Fibroblast of peridontal ligament (primary cell): ENCODE measurements at regions not wholly inside any gene's neighbourhood (a gene's known extent, or its start where the extent isn't known, plus 50 kb on each side); places are given as distances from the start of the nearest gene placed in this dataset.
"Not testable (repeated sequence)": the region's sequence is repeated elsewhere in the genome, so short reads cannot be mapped to it uniquely, and the experiment has no call there.

Source experiments
- DNase-seq: peaks from one replicate; pipeline ENCODE4 v3.0.0-alpha.2; 2010; ENCODE audit errors: extremely low read depth

DNA sequence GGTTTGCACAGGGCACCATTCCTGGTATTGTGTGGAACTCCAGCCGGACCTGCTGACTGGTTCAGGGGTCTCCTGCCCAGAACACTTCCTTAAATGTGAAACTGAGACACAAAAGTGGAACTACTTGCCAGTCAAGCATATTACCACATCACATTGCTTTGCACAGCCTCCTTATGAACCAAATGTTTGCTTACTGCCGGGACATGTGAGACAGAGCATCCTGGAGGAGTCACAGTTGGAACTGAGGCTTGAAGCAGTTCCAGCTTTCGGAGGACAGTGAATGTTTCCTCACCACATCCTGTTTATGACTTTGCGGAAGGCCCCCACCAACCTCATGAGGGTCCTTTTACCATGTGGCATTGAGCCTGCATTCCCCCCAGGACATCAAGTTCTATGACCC is 105.8 kb upstream of the ARHGAP42 start:
- no peak for DNase-seq

DNA sequence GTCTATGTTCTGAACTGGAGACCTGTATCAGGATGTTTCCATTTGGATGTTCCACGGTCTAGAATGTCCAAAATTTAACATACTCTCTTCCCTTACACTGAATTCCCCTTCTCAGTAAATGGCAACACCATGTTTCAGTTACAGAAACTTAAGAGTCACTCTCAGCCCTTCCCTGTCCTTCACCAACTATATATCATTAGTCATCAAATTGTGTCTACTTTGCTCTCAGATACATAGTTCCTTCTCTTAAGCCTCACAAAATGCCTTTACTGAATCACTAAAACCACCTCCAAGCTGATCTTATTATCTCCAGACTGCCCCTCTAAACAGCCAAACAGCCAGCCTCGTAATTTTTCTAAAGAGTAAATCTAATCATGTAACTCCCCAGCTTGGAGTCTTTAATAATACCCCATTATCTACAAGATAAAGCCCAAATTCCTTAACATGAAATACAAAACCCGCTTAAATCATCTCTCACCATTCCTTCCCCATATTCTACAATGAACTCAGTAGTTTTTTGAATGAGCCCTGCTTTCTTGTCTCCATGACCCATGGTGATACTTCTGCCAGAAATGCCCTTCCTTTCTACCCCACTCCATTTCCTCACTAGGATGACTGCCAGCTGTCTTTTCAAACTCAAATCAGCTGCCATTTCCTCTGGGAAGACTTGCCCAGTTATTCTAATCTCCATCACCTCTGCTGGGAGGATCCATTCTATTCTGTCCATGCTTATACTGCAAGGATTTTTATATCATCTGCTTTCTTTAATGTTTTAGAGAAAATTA is 102.7 kb upstream of the ARHGAP42 start:
- DNase-seq, result no peak

DNA sequence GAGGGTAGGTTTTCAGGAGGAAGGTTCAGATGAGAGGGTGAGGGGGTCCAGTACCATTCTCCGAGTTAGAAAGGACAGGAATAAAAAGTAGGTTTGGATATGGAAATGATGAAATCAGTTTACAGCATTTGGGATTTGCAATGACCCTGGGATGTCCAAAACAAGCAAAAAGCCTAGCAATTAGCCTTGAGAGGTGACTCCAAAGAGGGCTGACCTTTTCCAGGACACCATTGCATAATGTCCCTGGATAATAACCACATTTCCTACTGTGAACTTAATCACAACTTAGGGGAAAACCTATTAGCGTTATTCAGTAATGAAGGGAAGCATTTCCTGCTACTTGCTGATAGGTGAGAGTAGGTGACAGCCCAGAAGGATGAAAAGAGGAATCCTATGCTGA is 101.4 kb upstream of the ARHGAP42 start:
- DNase-seq, result no peak

DNA sequence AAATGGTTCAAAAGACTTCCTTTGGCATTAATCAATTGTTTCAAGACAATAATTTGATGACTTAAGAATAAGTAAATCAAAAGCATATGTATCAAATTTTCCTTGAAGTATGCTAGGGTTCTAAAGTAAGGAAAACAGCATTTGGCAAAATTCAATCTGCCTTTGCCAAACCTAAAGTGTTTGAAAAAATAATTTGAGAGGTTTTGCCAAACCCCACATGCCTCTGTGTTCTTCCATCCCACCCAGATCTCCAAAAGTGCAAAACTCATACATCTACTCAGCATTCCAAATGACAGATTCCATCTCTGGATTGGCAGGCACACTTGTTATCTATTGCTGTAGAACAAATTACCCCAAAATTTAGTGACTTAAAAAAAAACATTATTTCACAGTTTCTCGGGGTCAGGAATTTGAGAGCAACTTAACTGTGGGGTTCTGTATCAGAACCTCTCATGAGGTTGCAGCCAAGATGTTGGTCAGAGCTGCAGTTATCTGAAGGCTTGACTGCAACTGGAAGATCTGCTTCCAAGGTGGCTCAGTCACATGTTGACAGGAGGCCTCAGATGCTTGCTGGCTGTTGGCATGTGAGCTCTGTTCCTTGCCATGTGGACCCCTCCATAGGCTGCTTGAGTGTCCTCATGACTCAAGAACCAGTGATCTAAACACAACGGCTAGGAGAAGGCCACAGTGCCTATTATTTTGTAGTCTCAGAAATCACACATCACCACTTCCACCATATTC is 100.6 kb upstream of the ARHGAP42 start:
- peak; percentile 11 for DNase-seq

DNA sequence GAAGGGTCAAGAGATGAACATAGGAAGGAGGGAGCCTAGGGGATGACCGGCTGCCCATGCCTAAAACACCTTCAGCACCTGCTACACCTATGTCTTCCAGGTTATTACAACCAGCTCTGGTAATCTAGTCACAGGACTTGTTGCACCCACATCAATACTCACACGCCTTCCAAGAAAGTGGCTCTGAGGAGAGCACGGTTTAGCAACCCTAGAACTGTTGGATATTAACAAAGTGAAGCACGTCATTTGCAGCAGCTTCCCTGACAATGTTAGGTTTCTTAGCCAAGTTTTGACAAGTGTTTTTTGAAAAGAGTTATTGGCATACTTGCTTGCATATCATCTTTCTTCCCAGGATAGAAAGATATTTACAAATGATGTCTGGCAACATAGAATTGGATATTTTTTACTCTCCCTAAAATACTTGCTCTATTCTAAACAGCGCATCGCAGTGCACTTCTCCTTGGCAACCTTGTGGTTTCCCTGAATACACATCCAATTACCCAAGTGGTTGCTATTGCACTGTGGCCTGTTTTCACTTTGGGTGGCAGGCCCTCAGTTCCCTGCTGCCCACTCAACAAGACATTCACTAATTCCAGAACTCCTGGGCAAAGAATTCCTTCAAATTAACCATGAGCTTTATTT is 94.3 kb upstream of the ARHGAP42 start:
- peak; percentile 59 for DNase-seq

DNA sequence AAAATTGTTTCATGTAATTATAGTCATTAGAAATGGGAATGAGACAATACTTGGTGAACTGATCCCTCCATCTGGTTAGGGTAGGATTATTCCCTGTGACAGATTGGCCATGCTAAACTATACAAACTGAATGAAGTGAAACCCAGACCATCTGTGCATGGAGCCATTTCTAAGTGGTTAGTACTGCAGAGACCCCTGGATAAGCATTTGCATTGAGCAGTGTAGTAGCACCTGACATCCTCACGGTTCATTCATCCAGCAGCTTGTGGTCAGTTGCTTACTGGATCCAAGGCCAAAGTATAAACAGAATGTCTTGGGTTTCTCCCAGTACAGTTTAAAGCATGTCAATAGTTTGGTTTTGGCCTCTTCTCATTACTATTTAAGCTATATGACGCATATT is 93.8 kb upstream of the ARHGAP42 start:
- peak; percentile 55 for DNase-seq

DNA sequence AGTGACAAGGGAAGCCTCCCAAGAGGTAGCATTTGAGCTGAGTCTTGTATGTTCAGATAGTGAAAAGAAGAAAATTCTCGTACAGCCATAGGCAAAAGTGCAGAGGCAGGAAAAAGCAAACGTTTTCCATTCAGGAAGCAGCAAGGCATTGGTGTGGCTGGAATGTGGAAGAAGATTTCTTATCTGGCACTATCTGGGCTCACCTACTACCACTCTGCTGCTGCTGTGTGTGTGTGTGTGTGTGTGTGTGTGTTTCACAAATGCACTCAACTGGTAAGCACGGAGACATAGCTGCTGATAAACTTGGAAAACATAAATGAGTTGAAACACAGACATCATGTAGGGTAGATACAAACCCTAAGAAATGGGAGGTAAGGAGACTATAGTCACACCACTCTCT is 92.8 kb upstream of the ARHGAP42 start:
- DNase-seq, result no peak

DNA sequence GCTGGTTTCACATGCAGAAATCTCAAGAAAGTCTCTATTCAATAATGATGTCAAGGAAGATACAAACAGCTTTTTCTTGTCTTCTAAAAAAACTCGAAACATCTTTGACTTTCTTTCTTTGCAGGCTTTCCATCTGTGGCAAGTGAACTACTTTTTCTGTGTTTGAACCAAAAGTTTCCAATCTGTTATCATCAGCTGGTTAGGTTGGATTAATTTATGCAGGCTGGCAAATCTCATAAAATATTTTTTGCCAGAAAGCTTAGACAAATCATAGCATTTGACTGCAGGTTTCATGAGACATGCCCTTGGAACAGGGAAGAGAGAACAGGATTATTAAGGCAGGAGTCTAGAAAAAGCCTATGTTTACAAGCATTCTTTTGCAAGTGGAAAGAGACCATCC is 86.1 kb upstream of the ARHGAP42 start:
- DNase-seq, result no peak

DNA sequence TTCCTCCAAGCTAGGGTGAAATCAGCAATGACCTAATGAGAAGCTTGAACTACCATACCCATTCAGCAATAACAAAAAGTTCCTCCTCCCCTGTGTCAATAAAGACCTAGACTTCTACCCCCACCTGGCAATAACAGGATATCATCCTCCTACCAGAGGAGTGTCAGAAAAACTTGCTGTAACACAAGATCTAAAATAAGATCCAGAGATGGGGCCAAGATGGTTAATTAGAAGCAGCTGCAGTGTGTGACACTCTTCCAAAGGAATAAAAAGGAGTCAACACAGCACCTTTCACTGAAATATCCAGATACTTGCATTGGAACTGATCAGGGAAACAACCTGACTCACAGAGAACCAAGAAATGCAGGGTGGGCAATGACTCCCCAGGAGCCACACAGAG is 84.4 kb upstream of the ARHGAP42 start:
- peak; percentile 9 for DNase-seq

DNA sequence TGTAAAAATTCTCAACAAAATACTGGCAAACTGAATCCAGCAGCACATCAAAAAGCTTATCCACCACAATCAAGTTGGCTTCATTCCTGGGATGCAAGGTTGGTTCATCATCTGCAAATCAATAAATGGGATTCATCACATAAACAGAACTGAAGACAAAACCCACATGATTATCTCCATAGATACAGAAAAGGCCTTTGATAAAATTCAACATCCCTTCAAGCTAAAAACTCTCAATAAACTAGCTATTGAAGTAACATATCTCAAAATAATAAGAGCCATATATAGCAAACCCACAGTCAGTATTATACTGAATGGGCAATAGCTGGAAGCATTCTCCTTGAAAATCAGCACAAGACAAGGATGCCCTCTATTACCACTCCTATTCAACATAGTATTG is 79.3 kb upstream of the ARHGAP42 start:
- DNase-seq, result not testable (repeated sequence)

DNA sequence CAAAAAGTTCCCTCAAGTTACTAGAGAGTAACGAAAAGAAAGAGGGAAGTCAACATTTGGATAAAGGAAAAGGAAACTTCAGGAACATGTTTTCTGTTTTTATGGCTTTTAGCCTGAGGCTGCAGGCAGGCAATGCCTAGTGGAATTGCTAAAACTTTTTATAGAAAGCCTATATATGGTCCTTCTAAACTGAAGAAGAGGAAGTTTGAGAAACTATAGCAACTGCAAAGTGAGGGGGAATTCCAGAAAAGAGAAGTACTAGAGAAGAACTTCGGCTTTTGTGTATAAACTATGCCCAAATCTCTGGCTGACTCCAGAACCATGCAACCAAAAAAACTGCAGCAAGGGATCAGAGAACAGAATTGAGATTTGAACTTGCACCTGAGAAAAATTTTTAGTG is 74.3 kb upstream of the ARHGAP42 start:
- DNase-seq, result no peak

DNA sequence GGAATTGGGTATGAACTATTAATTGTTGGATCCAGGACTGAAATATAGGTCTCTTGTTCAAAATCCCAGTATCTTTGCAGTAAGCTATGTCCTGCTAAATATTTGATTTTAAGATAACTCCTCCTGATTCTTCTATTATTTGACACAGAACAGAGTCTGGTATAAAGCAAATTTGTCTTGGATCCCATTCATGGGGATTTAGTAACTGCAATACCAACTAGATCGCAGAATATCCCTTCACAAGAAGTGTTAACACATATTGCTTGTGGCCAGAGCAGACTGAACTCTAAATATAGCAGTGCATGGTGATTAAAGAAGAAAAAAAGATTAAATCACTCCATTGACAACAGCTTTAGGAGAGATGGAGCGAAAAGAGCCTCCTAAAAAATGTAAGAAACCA is 68.2 kb upstream of the ARHGAP42 start:
- no peak for DNase-seq

DNA sequence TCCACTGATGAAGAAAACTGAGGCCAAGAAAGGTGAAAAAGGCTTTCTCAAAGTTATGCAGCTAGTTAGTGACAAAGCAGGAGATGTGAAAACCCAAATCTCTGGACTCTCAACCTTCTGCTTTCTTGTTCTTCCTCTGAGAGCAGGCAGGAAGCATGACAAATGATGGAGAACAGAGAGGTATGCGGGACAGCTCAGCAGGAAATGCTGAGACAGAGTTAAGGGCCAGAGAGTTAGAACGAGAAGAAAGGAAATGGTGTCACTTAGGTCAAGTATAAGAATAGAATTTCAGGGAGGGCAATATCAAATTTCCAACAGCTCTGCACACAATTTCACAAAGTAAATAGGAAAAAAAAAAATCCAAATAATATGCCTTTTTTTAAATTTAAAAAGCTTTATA is 67.6 kb upstream of the ARHGAP42 start:
- DNase-seq, result no peak

DNA sequence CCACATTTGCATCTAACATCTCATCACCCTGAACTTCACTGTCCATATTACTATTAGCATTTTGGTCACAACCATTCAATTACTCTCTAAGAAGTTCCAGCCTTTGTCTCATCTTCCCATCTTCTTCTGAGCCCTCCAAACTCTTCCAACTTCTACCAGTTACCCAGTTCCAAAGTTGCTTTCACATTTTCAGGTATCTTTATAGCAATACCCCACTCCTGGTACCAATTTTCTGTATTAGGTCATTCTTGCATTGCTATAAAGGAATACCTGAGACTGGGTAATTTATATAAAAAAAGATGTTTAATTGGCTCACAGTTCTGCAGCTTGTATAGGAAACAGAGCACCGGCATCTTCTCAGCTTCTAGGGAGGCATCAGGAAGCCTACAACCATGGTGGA is 64.7 kb upstream of the ARHGAP42 start:
- no peak for DNase-seq

DNA sequence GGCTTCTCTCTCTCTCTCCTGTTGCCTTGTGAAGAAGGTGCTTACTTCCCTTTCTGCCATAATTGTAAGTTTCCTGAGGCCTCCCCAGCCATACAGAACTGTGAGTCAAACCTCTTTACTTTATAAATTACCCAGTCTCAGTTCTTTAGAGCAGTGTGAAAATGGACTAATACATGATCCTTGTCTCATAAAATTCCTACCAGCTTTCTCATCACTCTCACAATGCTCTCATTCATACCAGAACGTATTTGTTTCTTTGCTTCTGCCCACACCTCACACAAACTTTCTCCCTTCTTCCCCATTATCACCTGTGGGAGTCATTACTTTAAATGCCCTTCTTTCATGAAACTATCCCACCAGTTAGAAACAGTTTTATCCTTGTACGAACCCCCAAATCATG is 62.7 kb upstream of the ARHGAP42 start:
- no peak for DNase-seq

DNA sequence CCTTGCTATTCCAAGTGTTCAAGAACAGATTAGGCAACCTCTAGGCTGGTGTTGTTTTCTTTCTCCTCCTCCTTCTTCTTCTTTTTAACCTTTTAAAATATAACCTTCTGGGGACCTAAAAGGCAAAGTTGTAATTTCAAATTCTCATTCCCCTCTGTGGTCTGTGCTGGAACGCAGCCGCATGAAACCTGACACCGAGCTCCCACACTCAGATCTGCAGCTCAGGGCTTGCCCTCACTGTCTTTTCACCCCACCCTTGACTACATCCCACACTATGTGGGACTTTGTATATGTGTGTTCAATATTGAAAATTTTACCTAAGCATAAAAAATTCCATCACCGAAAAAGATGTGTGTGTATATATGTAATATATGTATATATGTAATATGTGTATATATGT is 62.0 kb upstream of the ARHGAP42 start:
- peak; percentile 13 for DNase-seq

DNA sequence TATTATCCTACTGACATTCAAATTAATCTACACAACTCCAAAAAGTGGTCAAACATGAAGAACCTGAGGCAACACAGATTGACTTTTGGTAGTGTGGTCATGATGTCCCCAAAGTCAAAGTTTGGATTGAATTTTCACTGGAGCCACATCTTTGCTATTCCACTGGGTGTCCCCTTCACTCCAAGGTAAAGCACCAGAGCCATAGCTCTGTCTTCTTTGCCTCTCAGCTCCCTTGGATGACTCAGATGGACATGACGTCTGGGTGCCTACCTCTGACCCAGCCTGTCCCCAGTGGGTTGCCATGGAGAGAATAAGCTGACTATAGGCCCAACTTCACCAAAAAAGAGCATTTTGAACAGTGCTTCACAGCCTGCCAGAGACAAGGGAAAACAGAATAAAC is 57.4 kb upstream of the ARHGAP42 start:
- DNase-seq, result no peak

DNA sequence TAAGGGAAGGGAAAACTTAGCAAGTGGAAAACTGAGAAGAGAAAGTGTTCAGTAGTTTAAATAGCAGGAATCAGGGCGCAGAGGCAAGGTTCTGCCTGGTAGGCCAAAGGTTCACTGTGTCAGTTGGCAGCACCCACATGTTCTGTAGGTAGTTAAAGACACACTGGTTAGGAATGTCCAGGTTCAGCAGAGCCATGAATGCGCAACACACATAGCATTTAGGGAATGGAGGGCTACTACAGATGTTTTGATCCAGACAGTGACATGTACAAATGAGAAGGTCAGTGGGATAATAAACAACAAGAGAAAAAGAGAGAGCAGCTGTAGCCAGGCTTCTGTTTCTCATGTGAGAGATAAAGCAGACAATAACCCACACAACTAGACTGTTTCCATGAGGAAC is 56.2 kb upstream of the ARHGAP42 start:
- no peak for DNase-seq

DNA sequence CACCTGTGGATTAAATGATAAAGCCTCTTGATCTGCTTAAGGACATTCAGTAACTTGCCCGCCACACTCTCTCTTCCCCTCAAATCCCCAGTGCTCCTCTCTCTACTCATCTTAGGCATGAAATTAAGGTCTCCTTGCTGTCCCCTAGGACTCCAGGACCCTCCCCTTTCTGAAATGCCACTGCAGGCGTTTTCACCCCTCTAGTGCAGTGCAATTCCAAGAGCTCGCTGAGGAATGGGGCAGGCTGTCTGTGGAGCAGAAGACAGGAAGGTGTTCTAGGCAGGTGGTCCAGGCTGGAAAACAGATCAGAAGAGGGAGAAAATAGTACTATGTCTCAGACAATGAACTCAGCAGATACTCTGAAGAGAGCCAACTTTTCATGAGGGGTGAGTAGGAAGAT is 55.8 kb upstream of the ARHGAP42 start:
- no peak for DNase-seq

DNA sequence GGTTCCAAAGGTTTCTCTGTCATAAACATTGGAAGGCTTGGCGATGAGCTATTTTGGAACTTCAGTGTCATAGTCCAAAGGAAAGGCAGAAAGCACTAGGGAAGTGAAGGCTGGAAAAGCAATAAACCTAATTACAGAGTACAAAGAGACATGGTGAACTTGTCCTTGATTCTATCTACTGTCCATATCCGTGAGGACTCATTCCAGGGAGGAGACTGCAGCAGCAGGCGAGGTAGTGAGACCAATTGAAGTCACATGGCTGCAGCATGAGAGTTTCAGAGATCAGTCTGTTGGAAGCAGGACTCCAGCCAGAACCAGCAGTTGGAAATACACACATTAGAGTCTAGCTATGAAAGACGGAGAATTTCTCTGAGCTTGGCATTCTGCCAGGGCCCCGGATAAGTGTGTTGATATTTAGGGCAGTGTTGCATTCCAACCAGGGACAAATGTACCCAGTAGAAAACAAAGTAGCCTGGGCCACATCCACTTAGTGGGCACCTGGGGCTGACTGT is 54.1 kb upstream of the ARHGAP42 start:
- DNase-seq, result peak; percentile 38

DNA sequence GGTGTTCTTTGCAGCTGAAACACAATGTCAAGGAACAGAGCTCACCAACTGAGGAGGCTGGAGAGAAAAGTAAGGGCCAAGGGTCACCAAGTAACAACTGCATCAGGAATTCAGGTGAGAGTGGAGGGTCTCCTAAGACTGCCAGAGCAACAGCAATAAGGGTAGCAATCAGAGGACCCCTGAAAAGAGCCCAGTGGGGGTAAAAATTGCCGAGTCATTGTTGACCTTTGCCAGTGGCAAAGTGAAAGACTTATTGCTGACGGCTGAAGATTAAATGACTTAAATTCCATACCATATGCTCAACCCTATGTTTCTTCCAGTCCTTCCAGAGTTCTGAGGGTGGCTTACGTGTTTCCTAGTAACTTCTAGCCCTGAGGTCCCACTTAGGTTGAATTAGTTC is 51.9 kb upstream of the ARHGAP42 start:
- no peak for DNase-seq

DNA sequence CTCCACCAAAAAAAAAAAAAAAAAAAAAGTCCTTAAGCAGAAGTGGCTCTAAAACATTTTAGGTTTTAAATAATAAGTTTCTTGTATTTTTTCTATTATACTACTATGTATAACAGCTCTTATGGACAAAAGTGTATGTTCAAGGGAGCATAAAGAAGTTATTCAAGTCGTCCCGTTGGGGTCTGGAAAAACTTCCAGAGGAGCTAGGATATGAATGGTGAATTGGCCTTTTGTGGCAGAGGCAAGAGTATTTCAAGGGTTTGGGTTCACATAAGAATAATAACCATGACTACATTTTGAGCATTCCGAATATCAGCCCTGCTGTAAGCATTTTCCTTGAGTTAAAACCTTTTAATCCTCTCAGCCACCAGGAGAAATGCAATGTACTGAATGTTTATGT is 50.6 kb upstream of the ARHGAP42 start:
- no peak for DNase-seq
